HEK293T (cell line): ENCODE measurements at regions not wholly inside any gene's neighbourhood (a gene's known extent, or its start where the extent isn't known, plus 50 kb on each side); places are given as distances from the start of the nearest gene placed in this dataset.
"Not testable (repeated sequence)": the region's sequence is repeated elsewhere in the genome, so short reads cannot be mapped to it uniquely, and the experiment has no call there.

Experiments
- BHLHE40 ChIP-seq: fragments of 450-650 bp; IDR thresholded peaks from 2 replicates; pipeline ENCODE4 v1.6.1; 2016; ENCODE audit warnings: mild to moderate bottlenecking, moderate library complexity, borderline replicate concordance
- ELF4 ChIP-seq: fragments of 450-650 bp; IDR thresholded peaks from 2 replicates; pipeline ENCODE4 v1.6.1; 2017; ENCODE audit warnings: antibody characterized with exemption
- FOXK2 ChIP-seq: fragments of 450-650 bp; IDR thresholded peaks from 2 replicates; pipeline ENCODE4 v1.6.1; 2016; ENCODE audit warnings: mild to moderate bottlenecking
- NFRKB ChIP-seq: fragments of 450-650 bp; IDR thresholded peaks from 2 replicates; pipeline ENCODE4 v1.6.1; 2016; ENCODE audit warnings: mild to moderate bottlenecking, moderate library complexity
- SP1 ChIP-seq: fragments of 450-650 bp; IDR thresholded peaks from 2 replicates; pipeline ENCODE4 v1.6.1; 2017
- SUZ12 ChIP-seq: fragments of 450-650 bp; IDR thresholded peaks from 2 replicates; pipeline ENCODE4 v1.6.1; 2016; ENCODE audit warnings: mild to moderate bottlenecking
- TF ChIP-seq, protein P1 (sequence below): fragments of 450-650 bp; IDR thresholded peaks from 2 replicates; pipeline ENCODE4 v1.6.1; 2016

DNA sequence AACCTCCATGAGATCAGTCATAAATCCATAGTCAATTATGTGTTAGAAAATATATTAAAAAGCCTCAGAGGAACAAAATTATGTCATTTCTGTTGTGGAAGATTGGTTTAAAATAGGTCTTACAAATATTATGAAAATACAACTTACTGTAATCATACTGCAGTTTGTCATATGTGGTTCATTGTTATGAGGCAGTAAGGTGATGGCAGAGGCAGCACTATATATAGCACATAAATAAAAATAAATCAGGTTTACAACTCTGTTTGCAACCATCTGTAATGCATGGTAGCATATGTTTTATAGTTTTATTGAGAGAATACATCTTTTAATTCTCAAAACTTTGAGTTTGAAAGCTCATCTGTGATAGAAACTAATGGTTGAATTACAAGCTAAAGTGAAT is 651.4 kb downstream of the PCDH11X start:
- TF ChIP-seq FOXK2, NFRKB, BHLHE40, SP1, SUZ12, ELF4: not testable (repeated sequence)
- TF ChIP-seq, protein P1, sequence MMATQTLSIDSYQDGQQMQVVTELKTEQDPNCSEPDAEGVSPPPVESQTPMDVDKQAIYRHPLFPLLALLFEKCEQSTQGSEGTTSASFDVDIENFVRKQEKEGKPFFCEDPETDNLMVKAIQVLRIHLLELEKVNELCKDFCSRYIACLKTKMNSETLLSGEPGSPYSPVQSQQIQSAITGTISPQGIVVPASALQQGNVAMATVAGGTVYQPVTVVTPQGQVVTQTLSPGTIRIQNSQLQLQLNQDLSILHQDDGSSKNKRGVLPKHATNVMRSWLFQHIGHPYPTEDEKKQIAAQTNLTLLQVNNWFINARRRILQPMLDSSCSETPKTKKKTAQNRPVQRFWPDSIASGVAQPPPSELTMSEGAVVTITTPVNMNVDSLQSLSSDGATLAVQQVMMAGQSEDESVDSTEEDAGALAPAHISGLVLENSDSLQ, result not testable (repeated sequence)
